ENCODE measurements at regions not wholly inside any gene's neighbourhood (a gene's known extent, or its start where the extent isn't known, plus 50 kb on each side); places are given as distances from the start of the nearest gene placed in this dataset.

DNA sequence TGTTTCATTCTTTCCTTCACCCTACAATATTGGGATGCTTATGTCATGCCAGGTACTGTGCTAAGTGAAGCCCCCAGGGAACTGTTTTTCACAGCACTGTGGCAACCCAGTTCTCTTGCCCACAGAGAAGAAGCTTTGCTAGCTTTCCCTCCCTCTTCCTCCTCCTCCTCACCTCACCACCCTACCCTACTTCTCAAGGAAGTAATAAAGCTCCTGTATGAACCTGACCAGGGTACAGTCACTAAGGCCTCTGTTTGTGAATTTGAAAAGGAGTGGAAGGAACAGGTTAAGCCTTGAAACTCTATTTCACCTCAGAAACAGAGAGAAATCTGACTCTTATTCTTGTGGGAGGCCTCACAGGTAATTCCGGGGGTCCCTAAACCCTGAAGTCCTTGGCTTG lies 219.4 kb upstream of the RADX start:
- H3K4me1 ChIP-seq (replicated peaks), result no peaks in the 10 kb centered on the region
- intact Hi-C loops (cut with DNase I), result no loop called here
- H3K9me3 ChIP-seq, result no peaks in the 10 kb centered on the region
- H3K27ac ChIP-seq, result no peak overlapping the region
- H3K27me3 ChIP-seq (replicated peaks; ENCODE audit: insufficient read depth), result no peaks in the 10 kb centered on the region
- no peaks in the 10 kb centered on the region for H3K36me3 ChIP-seq
- 89% methylated on average over 1 of the region's 1 CpG for WGBS
- DNase-seq (ENCODE audit: low spot score), result no peak
- no peak for TF ChIP-seq POLR2A (IDR thresholded peaks at IDR 0.05)
- TF ChIP-seq, protein P1, sequence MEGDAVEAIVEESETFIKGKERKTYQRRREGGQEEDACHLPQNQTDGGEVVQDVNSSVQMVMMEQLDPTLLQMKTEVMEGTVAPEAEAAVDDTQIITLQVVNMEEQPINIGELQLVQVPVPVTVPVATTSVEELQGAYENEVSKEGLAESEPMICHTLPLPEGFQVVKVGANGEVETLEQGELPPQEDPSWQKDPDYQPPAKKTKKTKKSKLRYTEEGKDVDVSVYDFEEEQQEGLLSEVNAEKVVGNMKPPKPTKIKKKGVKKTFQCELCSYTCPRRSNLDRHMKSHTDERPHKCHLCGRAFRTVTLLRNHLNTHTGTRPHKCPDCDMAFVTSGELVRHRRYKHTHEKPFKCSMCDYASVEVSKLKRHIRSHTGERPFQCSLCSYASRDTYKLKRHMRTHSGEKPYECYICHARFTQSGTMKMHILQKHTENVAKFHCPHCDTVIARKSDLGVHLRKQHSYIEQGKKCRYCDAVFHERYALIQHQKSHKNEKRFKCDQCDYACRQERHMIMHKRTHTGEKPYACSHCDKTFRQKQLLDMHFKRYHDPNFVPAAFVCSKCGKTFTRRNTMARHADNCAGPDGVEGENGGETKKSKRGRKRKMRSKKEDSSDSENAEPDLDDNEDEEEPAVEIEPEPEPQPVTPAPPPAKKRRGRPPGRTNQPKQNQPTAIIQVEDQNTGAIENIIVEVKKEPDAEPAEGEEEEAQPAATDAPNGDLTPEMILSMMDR (IDR thresholded peaks at IDR 0.05), result no peak
- TF ChIP-seq POLR2AphosphoS5 (IDR thresholded peaks at IDR 0.05), result no peak
- no peak overlapping the region for H3K4me3 ChIP-seq

DNA sequence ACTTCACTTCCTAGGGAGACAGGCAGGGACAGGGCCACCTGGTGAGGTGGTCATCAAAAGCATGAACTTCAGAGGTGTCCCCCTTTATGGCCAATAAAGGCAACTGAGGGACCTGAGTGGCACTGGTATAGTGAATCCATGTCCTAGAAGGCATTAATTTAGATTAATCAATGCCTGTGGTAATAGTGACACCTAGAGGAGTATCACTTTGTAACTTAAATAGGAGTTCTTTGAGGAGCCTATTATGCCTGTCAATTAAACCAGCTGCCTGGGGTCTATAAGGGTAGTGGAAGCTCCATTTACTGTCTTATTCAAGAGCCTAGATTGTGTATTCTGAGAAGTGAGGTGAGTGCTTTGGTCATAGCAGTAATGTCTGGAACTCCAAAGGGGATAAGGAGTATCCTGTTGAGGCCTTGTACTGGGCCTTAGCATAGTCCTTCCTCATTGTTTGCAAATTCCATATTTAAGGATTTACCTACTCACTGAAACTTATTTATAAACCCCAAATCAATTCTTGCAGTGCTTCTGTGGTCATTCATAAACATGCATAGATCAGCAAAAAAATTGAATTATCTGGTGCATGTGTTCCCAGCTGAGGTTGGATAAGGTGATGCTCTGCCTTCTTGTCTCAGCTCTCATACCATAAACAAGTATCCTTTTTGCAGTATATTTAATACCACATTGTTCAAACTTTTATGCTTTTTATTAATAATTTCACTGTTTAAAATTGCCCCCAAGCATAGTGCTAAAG lies 213.8 kb upstream of the RADX start:
- no peak for DNase-seq (ENCODE audit: low spot score)

DNA sequence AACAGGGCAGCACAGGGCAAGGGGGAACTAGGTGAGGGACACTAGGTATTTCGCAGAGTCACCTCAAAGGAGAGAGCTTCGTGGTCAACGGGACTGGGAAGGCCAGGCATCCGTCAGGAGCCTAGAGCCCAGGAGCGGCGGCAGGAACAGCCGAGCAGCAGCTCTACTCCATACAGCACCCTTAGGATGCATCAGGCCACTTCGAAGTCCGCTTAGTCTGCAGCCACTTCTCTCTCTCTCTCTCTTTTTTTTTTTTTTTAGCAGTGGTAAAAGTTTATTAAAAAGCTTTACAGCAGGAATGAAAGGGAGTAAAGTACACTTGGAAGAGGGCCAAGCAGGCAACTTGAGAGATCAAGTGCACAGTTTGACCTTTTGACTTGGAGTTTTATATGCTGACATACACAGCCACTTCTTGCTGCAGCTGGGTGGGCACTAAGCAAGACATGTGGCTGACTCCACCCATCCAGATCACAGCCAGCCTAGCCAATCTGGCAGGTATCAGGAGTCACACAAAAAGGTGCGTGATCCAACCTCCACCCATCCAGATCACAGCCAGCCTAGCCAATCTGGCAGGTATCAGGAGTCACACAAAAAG lies 209.7 kb upstream of the RADX start:
- DNase-seq (ENCODE audit: low spot score), result no peak

More for the DNA sequence above, 213.8 kb upstream of the RADX start:
- Histone ChIP-seq H3K27me3 (replicated peaks; ENCODE audit: insufficient read depth) (no peaks in the 10 kb centered on the region), H3K27ac (no peak overlapping the region), H3K4me1 (replicated peaks) (no peaks in the 10 kb centered on the region), H3K9me3 (no peaks in the 10 kb centered on the region), H3K4me3 (no peak overlapping the region), H3K36me3 (no peaks in the 10 kb centered on the region)
- intact Hi-C loops (cut with DNase I), result no loop called here
- TF ChIP-seq POLR2AphosphoS5 (IDR thresholded peaks at IDR 0.05), result no peak
- TF ChIP-seq, protein P1 (IDR thresholded peaks at IDR 0.05), result peak in 3 of 4 experiments; percentile 25 to 39 (median 30)
- no peak for TF ChIP-seq POLR2A (IDR thresholded peaks at IDR 0.05)

DNA sequence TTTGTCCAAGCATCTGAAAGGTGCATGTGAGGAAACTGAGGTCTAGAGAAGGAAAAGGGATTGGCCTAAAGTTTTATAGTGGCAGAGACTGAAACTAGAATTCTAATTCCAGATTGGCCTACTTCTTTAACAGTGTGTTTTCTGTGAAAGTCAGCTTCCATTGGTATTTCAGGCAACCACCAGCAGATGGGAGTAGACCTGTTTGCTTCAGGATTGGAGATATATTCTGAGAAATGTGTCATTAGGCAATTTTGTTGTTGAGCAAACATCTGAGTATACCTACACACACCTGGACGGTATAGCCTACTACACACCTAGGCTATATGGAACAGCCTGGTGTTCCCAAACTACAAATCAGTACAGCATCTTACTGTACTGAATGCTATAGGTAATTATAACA lies 207.3 kb upstream of the RADX start:
- DNase-seq (ENCODE audit: low spot score), result no peak
- intact Hi-C loops (cut with DNase I), result no loop called here
- Histone ChIP-seq H3K9me3 (no peaks in the 10 kb centered on the region), H3K4me1 (replicated peaks) (no peaks in the 10 kb centered on the region), H3K27me3 (replicated peaks; ENCODE audit: insufficient read depth) (no peaks in the 10 kb centered on the region), H3K27ac (no peak overlapping the region), H3K4me3 (no peak overlapping the region), H3K36me3 (no peaks in the 10 kb centered on the region)
- 33% methylated on average over 1 of the region's 1 CpG for WGBS
- TF ChIP-seq POLR2AphosphoS5 (IDR thresholded peaks at IDR 0.05) (no peak), POLR2A (IDR thresholded peaks at IDR 0.05) (no peak)
- TF ChIP-seq, protein P1 (IDR thresholded peaks at IDR 0.05), result no peak

More for the DNA sequence above, 209.7 kb upstream of the RADX start:
- Histone ChIP-seq H3K36me3 (no peaks in the 10 kb centered on the region), H3K9me3 (no peaks in the 10 kb centered on the region), H3K4me3 (no peak overlapping the region), H3K4me1 (replicated peaks) (no peaks in the 10 kb centered on the region), H3K27ac (no peak overlapping the region), H3K27me3 (replicated peaks; ENCODE audit: insufficient read depth) (no peaks in the 10 kb centered on the region)
- intact Hi-C loops (cut with DNase I), result no loop called here
- no peak for TF ChIP-seq POLR2AphosphoS5 (IDR thresholded peaks at IDR 0.05)
- TF ChIP-seq POLR2A (IDR thresholded peaks at IDR 0.05), result no peak
- TF ChIP-seq, protein P1 (IDR thresholded peaks at IDR 0.05), result no peak
- 58% methylated on average over 10 of the region's 10 CpGs for WGBS
